NT2/D1 (cell line): ENCODE measurements at regions not wholly inside any gene's neighbourhood (a gene's known extent, or its start where the extent isn't known, plus 50 kb on each side); places are given as distances from the start of the nearest gene placed in this dataset.
"Not testable (repeated sequence)": the region's sequence is repeated elsewhere in the genome, so short reads cannot be mapped to it uniquely, and the experiment has no call there.

Experiments used
- SUZ12 ChIP-seq: IDR thresholded peaks from 2 replicates; pipeline ENCODE4 v1.6.1; 2011; ENCODE audit not compliant: insufficient read length, insufficient read depth; ENCODE audit errors: extremely low read depth
- YY1 ChIP-seq: IDR thresholded peaks from 2 replicates; pipeline ENCODE4 v1.6.1; 2011; ENCODE audit not compliant: insufficient read length, insufficient read depth

DNA sequence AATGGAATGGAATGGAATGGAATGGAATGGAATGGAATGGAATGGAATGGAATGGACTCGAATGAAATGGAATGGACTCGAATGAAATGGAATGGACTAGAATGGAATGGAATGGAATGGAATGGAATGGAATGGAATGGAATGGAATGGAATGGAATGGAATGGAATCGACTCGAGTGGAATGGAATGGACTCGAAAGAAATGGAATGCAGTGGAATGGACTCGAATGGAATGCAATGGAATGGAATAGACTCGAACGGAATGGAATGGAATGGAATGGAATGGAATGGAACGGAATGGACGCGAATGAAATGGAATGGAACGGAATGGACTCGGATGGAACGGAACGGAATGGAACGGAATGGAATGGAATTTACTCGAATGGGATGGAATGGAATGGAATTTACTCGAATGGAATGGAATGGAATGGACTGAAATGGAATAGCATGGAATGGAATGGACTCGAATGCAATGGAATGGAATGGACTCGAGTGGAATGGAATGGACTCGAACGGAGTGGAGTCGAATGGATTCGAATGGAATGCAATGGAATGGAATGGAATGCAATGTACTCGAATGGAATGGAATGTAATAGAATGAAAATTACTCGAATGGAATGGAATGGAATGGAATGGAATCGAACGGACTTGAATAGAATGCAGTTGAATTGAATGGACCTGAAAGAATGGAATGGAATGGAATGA is 100.1 kb upstream of the FBXO28 start:
- not testable (repeated sequence) for TF ChIP-seq SUZ12, YY1
